ENCODE measurements at regions not wholly inside any gene's neighbourhood (a gene's known extent, or its start where the extent isn't known, plus 50 kb on each side); places are given as distances from the start of the nearest gene placed in this dataset.
"Not testable (repeated sequence)": the region's sequence is repeated elsewhere in the genome, so short reads cannot be mapped to it uniquely, and the experiment has no call there.

DNA sequence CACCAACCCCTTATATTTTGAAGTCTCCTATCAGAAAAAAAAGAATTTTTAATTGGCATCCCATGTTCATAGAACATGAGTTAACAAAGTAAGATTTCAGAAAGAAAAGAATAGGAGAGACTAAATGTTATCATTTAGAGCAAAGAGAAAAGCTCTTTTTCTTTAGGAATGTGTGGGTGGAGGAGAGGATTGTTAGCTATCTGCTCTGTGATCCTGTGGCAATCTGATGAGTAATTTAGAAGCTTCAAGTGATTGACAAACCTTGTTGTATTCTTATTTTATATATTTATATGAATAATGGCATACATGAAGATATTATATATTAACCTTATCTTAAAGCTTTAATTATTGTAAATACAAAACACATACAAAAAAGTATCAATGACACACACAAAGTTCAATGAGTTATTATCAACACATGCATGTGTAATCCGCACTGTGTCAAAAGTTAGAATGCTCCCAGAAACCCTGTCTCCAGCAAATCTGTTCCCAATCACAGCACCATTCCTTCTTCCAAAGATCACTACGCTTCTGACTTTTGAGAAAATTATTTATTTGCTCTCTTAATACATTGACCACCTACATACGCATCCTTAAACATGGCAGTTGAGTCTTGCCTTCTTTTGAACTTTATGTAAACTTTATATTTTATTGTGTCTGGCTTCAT, 907.4 kb downstream of the MCTP2 start:
- DNase-seq (ENCODE audit: low spot score) = no peak

DNA sequence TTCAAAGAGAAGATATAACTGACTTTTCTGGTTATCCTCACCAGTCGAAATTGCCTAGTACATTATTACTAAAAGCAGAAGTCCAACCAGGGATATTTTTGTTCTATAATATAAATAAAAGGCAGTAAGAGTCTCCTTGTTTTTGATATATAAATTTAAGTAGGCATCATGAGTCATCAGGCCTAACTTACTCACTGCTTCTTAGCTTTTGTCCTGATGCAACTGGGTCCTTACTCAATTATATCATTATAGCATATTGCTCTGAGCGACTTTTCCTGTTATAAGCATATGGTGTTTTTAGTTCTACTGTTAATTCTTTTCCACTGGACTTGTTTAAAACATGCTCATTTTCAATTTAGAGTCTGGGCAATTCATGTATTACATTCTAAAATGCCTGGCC, 910.1 kb downstream of the MCTP2 start:
- no peak for DNase-seq (ENCODE audit: low spot score)

DNA sequence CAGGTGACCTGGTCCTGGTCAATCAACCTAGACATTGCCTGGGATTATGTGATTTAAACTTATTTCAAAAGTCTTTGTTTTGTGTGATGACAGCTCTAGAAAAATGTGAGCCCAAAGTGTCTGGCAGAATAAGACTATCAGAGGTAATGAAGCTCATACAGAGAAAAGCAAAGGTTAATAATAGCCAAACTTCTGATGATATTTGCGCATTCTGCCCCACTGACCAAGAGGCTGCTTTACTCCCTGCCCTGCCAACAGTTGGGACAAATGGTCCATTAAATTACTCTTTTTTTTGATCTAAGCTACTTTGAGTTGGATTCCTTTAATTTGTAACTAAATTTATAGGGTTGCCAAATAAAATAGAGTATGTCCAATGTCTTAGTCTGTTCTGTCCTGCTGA, 911.2 kb downstream of the MCTP2 start:
- DNase-seq (ENCODE audit: low spot score) = no peak

DNA sequence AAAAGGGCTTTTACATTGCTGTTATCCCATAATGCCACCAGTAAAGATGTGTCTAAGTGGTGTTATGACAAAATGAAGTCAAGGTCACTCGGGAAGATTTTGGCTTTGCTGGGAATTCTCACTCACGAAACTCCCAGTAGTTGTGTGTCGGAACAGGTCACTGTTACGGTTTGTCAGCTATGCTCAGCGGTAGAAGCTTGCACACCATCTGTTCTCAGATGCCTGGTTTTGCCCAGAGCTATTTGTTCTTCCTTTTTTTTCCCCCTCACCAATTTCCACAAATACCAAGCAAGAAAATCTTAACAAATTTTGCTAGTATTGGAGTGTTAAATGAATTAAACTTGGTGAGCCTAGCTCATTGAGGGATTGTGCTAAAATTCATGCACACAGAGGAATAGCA, 915.1 kb downstream of the MCTP2 start:
- DNase-seq (ENCODE audit: low spot score) = no peak

DNA sequence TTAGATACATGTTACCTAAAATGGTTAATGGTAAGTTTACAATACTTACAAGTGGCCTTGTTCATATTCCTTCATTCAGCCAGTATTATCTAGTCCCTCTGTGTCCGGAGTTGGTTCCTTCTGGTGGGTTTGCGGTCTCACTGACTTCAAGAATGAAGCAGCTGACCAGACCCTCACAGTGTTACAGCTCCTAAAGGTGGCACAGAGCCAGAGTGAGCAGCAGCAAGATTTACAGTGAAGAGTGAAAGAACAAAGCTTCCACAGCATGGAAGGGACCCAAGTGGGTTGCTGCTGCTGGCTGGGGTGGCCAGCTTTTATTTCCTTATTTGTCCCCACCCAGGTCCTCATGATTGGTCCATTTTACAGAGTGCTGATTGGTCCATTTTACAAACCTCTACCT, 916.8 kb downstream of the MCTP2 start:
- DNase-seq (ENCODE audit: low spot score) = no peak

DNA sequence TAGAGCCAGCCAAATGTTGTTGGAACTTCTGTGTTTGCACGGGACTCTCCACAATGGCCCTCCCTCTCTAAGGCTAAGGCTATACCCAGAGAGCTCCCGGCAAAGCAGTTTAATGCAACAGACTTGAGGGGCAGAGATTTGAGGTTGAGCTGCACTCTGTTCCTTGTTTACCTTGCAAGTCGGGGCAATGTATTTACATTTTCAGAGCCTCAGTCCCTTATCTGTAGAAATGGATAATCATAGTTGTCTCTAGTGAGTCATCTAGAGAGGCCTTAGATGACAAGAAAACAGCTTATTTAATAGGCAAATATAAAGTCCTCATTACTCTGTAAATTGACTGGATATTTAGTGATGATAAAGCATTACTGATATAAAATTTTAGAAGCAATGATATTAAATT, 917.7 kb downstream of the MCTP2 start:
- no peak for DNase-seq (ENCODE audit: low spot score)

DNA sequence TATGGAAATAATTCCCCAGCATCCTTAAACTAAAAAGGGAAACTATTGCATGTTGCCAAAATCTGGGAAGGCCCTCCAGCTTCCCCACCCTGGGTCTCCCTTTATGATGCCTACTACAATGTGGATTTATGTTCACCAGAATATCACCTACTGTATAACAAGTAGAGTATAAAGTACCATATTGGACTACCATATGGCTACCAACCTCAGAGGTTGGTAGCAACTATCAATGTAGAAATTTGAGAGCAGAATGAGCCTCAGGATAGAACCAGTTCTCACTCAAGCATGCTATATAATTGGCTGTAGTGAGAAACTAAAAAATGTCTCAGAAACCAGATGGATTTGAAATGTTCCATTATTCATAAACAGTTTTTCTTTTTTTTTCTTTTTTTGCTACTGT, 918.4 kb downstream of the MCTP2 start:
- no peak for DNase-seq (ENCODE audit: low spot score)

DNA sequence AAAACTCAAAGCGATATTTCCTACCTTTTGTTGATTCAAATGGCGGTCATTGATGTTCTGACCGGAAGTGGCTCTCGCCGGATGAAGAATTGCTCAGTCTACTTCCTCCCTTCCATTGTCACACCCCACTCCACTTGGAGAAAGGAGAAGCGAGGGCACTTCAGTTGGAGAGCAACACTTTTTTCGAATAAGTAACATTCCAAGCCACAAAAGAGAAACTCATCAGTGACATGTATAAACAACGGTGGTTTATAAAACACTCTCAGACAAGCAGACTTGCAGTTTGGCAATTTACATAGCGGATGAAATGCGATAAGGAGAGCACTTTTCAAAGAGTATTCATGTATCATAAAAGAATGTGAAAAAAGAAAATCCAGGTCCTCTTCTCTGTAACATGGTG, 919.1 kb downstream of the MCTP2 start:
- no peak for DNase-seq (ENCODE audit: low spot score)

DNA sequence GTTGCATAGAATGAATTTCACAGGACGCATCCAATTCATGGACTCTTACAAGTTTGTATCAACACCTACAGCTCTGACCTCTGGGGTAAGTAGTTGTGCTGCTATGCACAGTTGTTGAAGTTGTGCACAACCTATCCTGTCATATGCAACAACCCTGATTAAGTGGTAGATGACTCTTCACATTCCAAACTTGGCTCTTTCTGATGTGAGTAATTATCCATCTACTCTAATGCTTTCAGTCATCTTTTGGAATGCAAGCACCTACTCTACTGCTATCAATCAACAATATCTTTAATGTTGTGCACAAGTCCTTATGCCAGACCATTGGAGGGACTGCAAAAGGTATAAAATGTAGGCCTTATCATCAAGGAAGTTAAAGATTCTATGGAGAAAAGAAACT, 921.4 kb downstream of the MCTP2 start:
- DNase-seq (ENCODE audit: low spot score) = no peak

DNA sequence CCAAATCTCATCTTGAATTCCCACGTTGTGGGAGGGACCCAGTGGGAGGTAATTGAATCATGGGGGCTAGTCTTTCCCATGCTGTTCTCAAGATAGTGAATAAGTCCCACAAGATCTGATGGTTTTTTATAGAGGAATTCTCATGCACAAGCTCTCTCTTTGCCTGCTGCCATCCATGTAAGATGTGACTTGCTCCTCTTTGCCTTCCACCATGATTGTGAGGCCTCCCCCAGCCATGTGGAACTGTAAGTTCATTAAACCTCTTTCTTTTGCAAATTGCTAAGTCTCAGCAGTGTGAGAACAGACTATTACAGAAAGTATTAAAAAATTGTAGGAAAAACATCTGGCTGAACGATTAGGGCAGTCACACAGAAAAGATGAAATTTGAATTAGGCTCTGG, 921.8 kb downstream of the MCTP2 start:
- DNase-seq (ENCODE audit: low spot score) = not testable (repeated sequence)

DNA sequence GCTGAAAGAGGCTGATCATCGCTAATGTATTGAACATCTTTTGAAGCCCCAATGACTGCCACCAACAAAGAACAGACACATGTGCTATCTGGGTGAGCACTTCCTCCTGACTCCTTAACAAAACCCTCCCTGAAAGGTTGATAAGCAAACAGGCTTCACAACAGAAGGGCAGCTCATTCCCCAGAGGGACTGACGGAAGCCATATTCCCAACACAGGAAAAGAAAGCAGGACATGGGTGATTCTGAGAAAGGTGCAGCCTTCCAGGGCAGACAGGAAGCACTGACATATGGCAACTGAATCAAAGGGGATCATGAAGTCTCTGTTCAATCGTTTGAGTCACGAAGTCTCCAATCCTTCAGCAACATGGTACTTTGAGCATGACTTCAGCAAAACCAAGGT, 929.0 kb downstream of the MCTP2 start:
- no peak for DNase-seq (ENCODE audit: low spot score)

DNA sequence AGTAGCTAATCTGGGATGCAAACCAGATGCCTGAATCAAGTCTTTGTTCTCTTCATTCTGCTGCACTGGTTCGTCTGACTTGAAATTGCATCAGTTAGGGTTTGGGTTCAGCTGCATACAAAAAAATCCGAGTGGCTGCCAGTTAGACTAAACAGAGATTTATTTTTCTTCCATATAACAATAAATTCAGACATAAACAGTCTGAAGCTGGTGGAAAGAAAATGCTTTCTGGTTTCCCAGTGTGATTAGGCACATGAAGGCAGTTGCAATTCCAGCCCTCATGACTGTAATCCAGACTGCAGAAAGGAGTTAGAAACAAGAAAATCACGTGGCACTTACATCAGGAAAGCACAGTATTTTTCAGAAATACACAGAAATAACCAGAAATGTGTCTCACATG, 930.7 kb downstream of the MCTP2 start:
- DNase-seq (ENCODE audit: low spot score) = no peak

DNA sequence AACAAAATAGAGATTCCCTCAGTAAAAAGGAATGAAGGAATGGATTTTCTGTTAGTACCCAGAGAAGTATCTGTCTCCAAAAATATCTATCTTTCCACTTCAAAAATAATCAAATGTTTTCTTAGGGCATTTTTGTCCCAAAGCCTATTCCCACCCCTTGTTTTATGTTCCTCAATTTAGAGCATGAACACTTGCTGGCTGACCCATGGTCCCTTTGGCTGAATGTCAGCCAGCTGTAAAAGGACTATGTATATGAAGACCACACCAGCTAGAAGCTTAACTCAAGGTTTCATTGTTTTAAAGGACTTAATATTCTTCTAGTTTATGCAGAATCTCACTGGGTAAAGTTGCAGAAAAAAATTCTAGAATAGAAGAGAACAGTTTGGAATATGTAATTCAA, 931.2 kb downstream of the MCTP2 start:
- DNase-seq (ENCODE audit: low spot score) = no peak

DNA sequence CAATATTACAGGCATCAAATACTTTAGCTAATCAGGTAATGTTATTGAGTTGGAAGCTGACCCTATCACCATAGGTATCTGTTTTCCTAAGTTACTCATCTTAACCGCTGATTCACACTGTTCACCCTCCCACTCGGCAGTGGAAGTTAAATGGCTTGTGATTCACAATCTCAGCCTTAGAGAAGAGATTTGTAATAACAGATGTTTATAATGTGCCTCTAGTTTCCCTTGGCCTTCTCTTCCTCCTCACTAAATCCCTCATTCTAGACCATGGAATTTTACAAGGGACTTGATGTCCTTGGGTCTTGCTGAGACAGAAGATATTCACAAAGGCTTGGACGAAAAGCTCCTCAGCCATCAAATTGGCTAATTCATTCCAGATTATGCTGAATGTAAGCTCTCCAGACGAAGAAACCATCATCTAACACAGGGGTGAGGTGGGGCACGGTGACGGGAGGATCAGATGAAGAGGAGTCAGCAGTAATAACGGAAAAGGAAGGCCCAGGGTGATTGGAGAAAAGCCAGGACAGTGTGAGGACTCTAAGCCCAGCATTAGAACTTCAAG, 931.7 kb downstream of the MCTP2 start:
- DNase-seq (ENCODE audit: low spot score) = no peak

DNA sequence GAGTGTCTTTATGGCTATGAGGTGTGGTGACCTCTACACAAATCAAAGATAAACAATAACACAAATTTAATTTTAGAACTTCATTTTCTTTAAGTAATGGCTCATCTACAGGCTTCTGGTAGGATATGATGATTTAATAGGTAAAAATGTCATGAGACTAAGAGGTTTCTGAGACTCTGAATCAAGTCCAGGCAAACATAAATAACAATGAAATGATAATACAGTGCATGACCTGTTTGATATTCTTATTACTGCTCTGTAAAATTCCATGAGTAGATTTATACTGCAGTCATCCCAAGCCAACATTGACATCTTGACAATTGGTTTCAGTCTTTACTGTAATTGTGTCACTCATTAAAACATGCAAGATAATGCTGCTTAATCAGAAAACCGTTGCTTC, 936.8 kb downstream of the MCTP2 start:
- no peak for DNase-seq (ENCODE audit: low spot score)

DNA sequence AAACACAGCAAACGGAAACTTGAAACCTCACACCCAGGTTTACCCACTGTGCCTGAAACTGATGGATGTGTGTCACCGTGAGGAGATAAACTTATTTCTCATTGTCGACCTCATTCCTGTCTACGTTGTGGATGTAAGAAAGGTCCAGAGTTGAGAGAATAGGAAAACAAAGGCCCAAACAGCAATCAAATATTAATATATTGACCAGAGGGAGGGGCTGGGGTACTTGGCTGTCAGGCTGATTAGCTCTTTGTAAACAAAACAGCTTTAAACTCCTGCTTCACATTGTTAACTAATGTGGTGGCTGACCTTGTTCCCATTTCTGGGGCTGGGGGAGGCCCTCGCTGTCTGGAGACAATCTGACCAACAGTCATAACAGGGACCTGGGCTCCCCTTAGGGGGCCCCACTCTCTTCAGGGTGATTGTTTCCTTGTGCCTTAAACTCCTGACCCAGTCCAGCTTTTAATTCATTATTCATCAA, 937.6 kb downstream of the MCTP2 start:
- no peak for DNase-seq (ENCODE audit: low spot score)

DNA sequence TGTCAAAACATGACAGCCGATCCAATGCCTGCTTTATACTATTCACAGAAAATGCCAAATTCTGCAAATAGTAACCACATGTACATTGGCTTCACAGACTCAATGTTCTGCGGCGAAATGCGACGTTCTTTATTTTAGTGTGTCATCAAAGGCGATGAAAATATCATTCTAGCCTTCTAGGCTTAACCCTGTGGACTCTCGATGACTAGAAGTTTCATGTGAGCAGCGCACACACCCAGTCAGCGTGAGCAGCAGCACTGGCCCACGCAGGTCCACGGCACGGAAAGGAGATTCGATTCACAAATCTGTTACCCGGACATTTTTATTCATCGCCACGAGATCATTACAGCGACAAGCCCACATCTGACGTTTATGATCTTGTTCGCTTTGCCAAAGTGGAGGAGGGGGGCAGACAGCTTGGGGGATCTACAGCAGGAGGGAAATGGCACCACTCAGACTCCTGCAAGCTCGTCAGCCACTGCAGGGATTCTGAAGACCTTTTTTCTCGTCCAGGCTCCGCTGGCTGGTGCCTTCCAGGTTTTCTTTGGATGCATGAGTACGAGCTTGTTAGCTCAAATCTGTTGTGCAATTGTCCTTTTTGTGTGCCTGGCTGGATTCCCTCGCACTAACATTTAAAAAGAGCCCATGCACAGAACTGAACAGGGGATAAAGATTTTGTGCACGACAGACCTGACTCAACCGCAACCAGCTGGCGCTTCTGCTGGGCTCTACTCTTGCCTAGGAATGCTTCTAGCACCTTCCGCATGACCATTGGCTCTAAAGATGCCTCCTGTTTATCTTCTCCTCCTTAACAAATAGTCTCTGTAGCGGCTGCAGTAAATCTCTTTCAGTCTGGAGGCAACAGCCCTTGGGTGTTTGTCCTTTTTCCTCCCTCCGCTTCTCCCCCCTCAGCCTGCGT, 938.4 kb downstream of the MCTP2 start:
- DNase-seq (ENCODE audit: low spot score) = no peak

DNA sequence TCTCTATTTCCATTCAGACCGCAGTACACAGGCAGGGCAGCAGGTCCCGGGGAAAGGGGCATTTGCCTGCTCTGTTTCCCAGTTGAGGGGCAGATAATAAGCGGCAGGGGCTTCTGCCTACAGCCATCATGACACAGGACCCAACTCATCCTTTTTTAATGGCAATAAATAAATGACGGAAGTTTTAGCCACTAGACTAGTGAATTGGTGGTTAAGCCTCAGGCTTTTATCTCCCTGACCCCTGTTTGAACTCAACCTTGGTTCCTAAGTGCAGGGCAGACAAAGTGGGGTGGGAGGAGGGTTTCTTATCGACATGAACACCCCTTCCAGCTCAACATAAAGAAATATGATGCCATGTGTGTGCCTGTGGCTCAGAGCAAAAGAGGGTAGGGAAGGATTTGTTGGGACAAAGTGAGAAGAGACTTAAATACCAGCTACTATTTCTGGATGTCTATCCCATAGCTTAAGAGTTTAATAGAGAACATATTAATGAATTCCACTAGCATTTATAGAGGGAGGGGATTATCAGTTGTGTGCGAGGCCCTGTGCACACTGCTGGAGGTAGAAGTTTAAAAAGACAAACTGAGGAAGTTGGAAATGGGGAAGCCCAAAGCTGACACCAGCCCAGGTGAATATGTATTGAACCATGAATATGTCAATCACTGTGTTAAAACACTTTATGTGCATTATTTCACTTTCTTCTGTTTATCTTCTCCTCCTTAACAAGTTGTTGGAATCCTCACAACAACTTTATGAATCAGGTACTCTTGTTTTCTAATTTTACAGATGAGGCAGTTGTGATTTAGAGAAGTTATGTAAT, 939.4 kb downstream of the MCTP2 start:
- DNase-seq (ENCODE audit: low spot score) = no peak

DNA sequence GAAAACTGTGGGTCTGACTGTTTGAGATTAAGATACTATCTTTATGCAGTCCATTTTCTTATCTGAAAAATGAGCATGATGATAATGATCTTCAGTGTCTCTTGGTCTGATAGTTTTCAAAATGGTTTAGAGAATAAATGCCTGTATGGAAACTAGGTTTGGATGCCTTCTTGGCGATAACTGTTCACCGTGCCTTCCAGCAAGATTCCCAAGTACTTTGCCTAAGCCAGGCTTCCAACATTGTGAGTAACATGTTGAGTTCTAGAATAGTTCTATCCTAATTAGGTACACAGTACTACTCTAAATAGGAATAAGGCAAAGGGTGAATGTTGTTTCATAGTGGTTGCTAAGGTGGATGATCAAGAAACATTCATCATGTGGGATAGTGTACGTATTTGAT, 940.2 kb downstream of the MCTP2 start:
- DNase-seq (ENCODE audit: low spot score) = no peak

DNA sequence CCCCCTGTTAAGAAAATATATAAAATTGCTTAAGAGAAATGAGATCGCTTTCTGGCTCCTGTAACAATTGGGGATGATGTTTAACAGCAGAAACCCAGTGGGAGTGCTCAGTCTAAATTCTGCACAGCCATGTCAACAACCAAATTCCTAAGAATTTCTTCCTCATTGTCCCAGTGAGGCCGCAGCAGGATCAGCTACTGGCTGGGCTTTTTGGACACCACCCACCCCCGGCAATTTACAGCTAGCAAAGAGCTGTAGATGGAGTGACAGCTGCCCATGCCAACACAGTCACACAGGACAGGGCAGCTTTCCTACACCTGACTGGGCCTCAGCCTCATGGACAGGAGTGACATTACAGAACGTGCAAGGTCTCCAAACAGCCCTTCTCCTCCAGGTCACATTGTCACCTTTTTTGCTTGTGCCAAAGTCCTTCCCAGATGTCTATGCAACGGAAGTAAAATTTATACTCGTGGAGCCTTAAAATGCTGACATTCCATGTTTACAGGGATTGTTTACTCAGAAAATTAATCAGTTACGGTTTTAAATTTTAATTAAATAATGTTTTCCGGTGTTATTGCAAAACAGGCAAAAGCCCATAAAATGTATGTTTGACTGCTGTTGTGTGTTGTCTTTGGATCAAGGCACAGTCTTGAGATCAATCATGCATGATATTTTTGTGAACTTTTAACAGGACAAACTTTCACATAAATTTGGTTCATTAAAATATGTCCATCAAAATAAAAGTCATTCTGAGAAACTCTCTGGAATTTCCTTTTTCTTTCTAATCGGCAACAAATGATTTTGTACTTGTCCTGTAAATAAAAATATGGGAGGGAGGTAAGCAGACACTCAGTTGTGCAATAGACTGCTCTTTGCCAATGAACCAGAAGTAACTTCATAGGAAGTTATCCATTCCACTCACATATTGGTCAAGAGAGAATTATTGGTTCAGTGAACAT, 943.2 kb downstream of the MCTP2 start:
- no peak for DNase-seq (ENCODE audit: low spot score)
